ENCODE measurements at regions not wholly inside any gene's neighbourhood (a gene's known extent, or its start where the extent isn't known, plus 50 kb on each side); places are given as distances from the start of the nearest gene placed in this dataset.
A peak's percentile ranks its signal among the peaks of the same experiment; 100 is the strongest.

DNA sequence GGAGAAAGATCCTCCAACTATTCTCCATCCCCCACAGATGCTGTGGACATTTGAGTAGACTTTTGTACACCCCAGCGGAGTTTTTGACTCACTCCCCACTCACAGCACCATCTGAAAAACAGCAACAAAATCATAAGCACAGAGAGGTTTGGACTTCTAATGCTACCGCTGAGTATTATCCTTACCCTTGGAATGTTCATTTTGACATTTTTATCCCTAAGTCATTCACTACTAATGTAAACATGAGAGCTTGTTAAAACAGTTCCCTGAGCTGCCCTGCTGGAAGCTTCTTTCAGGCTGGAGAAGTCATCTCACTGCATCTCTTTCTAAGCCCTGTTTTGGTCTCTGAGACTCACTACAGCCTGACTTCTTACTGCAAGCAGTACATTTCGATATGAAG lies 1045.9 kb downstream of the MCTP2 start:
- no peaks in the 10 kb centered on the region for H3K9me3 ChIP-seq (ENCODE audit: insufficient read depth, low read depth, low read length)
- H3K9ac ChIP-seq (ENCODE audit: low read depth, low read length), result no peak overlapping the region
- no peaks in the 10 kb centered on the region for H3K36me3 ChIP-seq (ENCODE audit: insufficient read depth, low read depth, low read length)
- H3K4me1 ChIP-seq (ENCODE audit: insufficient read depth, low read length), result no peaks in the 10 kb centered on the region
- H3K27ac ChIP-seq (ENCODE audit: low read length), result no peak overlapping the region
- H3K27me3 ChIP-seq (ENCODE audit: insufficient read depth, low read length), result no peaks in the 10 kb centered on the region
- no peak overlapping the region for H3K4me3 ChIP-seq (ENCODE audit: low read length)

DNA sequence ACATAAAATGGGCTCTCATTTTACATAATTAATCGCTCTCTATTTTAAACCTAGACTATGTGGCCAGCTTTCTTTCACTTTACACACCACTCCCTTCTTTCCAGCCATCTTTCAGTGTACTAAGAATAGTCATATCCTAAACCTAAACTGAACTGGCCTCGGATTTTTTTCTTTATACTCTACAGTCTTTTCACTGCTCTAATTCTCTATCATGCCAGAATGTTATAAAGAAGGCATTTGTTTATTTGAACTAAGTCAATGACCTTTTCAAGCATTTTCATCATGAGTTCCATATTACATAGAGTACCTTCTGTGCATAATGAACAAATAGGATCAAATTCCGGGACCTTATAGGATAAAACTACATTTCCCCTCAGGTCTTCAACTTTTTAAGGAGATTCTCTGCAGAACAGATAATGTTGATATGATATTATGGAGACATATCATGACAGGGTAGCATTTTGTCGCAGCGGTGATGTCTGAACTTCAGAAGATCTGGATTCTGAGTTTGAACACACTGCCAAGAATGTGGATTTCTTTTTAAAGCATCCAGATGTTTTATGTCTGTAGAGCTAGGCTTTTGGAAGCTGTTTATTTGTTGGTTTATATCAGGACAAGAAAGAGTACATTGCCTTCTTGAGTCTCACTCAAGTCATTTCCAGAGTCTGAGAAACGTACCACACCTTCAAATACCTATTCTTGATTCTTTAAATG lies 1047.3 kb downstream of the MCTP2 start:
- Histone ChIP-seq H3K27me3 (ENCODE audit: insufficient read depth, low read length) (no peaks in the 10 kb centered on the region), H3K9ac (ENCODE audit: low read depth, low read length) (no peak overlapping the region), H3K36me3 (ENCODE audit: insufficient read depth, low read depth, low read length) (no peaks in the 10 kb centered on the region), H3K9me3 (ENCODE audit: insufficient read depth, low read depth, low read length) (no peaks in the 10 kb centered on the region), H3K4me1 (ENCODE audit: insufficient read depth, low read length) (no peaks in the 10 kb centered on the region), H3K4me3 (ENCODE audit: low read length) (no peak overlapping the region), H3K27ac (ENCODE audit: low read length) (no peak overlapping the region)

DNA sequence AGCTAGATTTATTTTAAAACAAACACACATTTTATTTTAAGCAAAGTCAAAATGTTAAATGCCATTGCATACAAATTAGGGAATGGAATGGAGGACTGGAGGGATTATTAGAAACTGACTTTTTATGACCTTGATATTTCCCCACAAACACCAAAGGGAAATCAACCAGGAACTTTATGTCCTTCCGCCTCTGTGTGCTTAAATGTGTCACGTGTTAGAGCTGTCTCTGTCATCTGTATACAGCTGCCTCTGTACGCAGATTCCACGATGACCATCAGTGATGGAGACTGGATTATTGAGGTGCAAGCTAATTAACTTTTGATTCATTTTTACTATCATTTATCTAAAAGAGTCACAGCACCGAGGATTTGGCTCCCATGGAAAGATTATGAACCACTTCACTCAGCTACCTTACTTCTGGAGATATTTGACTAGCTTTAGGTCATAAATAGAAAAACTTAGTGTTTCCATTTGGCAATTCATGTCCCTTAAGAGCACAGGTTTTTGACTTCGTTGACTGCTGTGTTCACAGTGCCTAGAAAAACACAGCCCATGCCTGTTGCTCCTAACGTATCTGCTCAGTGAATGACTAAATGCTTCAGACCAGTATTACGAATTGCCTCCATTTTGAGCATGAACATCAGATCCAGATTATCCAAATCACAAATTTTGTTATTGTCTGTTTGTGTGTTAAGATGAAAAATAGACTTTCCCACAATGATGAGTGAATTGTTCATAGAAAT lies 1048.1 kb downstream of the MCTP2 start:
- Histone ChIP-seq H3K4me1 (ENCODE audit: insufficient read depth, low read length) (no peaks in the 10 kb centered on the region), H3K27me3 (ENCODE audit: insufficient read depth, low read length) (no peaks in the 10 kb centered on the region), H3K9ac (ENCODE audit: low read depth, low read length) (no peak overlapping the region), H3K27ac (ENCODE audit: low read length) (no peak overlapping the region), H3K9me3 (ENCODE audit: insufficient read depth, low read depth, low read length) (no peaks in the 10 kb centered on the region), H3K36me3 (ENCODE audit: insufficient read depth, low read depth, low read length) (no peaks in the 10 kb centered on the region), H3K4me3 (ENCODE audit: low read length) (no peak overlapping the region)

DNA sequence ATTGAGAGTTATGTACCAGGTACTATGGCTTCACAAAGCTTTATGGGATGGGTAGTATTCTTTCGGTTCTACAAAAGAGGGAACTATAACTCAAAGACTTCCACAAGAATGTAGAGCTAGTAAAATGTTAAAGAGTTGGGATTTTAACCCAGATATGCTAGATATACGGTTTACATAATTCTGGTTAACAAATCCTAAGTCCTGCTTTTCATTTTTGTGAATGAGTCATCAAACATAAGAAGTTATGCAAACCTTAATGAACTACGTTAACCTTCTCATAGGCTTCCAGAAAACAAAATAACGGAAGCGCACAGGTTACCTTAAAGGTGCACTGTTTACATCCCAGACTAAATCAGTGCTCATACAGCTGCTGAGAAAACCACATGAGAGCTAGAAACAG lies 1049.3 kb downstream of the MCTP2 start:
- Histone ChIP-seq H3K9me3 (ENCODE audit: insufficient read depth, low read depth, low read length) (no peaks in the 10 kb centered on the region), H3K4me1 (ENCODE audit: insufficient read depth, low read length) (peaks cover 1% of the 10 kb centered on the region; the same call in 1 of the 2 replicates), H3K27ac (ENCODE audit: low read length) (no peak overlapping the region), H3K9ac (ENCODE audit: low read depth, low read length) (no peak overlapping the region), H3K27me3 (ENCODE audit: insufficient read depth, low read length) (no peaks in the 10 kb centered on the region; the same call in 1 of the 2 replicates), H3K4me3 (ENCODE audit: low read length) (no peak overlapping the region), H3K36me3 (ENCODE audit: insufficient read depth, low read depth, low read length) (no peaks in the 10 kb centered on the region)

DNA sequence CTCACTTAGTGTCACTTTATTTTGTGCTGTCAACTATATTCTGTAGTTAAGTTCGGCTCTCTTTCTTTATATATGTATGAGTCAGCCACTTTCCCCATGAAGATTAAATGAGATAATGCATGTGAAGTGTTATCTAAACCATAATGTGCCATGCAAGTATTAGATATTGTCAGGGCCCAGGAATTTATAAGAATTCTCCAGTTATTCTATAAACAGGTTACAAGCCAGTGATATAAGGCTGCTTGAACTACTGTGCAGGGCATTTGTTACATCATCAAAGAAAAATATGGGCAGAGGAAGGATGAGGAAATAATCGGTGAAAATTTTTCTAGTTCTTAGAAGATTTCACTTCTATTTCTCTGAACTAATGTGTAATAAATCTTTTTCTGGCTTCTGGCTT lies 1049.0 kb upstream of the NR2F2 start:
- Histone ChIP-seq H3K9ac (ENCODE audit: low read depth, low read length) (no peak overlapping the region), H3K4me3 (ENCODE audit: low read length) (no peak overlapping the region), H3K4me1 (ENCODE audit: insufficient read depth, low read length) (peaks cover 9% of the 10 kb centered on the region; the same call in 1 of the 2 replicates), H3K9me3 (ENCODE audit: insufficient read depth, low read depth, low read length) (no peaks in the 10 kb centered on the region), H3K27me3 (ENCODE audit: insufficient read depth, low read length) (no peaks in the 10 kb centered on the region; the same call in 1 of the 2 replicates), H3K36me3 (ENCODE audit: insufficient read depth, low read depth, low read length) (no peaks in the 10 kb centered on the region), H3K27ac (ENCODE audit: low read length) (no peak overlapping the region)

DNA sequence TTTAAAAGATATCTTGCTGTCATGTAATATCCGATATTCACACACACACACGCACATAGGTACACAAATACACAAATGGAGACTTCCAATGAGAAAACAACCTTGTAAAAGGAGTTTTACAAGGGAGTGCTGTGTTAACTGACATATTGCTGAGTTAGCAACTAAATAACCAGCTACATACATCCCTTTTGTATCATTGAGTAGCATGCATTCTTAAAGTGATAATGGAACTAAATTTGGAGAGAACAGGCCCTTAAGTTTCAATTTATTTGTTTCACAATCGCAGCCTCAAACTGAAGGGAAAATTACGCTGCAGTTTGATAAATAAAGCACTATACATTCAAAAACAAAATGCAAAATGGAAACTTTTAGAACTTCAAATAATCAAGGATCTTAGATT lies 1046.0 kb upstream of the NR2F2 start:
- peaks cover 25% of the 10 kb centered on the region; the same call in 1 of the 2 replicates for H3K4me1 ChIP-seq (ENCODE audit: insufficient read depth, low read length)
- H3K4me3 ChIP-seq (ENCODE audit: low read length), result no peak overlapping the region
- no peak overlapping the region for H3K9ac ChIP-seq (ENCODE audit: low read depth, low read length)
- H3K9me3 ChIP-seq (ENCODE audit: insufficient read depth, low read depth, low read length), result no peaks in the 10 kb centered on the region
- H3K27me3 ChIP-seq (ENCODE audit: insufficient read depth, low read length), result no peaks in the 10 kb centered on the region; the same call in 1 of the 2 replicates
- no peak overlapping the region for H3K27ac ChIP-seq (ENCODE audit: low read length)
- H3K36me3 ChIP-seq (ENCODE audit: insufficient read depth, low read depth, low read length), result no peaks in the 10 kb centered on the region

DNA sequence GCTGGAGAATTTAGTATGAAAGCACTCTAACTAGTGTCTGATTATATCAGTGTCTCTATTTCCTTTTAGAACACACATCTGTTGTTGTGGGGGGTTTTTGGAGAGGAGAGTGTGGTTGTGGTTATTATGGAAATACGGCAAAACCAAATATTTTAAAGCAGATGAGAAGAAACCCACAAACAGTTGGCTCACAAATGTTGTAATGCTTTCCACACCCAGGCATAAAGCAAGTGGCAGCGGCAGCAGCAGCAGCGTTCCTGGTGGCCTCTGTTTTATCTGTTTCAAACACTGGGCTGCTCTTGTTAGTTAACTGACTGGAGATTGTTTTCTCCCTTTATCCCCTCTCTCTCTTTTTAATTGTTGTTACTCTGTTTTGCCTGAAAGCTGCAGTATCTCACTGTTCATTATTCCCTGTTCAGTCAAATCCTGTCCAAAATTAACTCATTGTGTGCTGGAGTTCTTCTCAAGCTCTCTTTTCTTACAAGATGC lies 1045.5 kb upstream of the NR2F2 start:
- no peak overlapping the region for H3K9ac ChIP-seq (ENCODE audit: low read depth, low read length)
- H3K4me3 ChIP-seq (ENCODE audit: low read length), result no peak overlapping the region
- no peak overlapping the region for H3K27ac ChIP-seq (ENCODE audit: low read length)

DNA sequence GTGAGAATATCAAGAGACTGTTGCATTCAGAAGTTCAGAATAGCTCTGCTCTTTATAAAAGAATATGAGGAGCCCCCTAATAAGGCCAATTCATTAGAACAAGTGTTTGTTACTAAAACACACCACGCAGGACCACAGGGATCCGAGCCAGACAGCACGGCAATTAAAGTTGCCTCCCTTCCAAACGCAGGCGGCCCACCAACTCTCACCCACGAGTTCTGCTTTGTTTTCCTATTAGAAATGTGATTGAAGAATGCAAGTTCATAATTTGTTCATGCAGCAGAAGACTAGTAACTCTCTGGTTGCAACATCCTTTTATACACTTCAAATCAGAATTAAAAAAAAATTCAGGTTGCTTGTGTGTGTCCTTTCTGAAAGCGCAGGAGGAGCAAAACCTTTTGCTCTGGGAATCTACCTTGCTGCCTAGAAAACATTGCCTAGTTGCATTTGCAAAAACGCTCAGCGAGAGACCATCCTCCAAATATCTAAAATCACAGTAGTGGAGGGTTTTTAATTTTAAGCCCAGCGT lies 1044.1 kb upstream of the NR2F2 start:
- H3K9me3 ChIP-seq (ENCODE audit: insufficient read depth, low read depth, low read length), result no peaks in the 10 kb centered on the region
- no peaks in the 10 kb centered on the region; the same call in 1 of the 2 replicates for H3K27me3 ChIP-seq (ENCODE audit: insufficient read depth, low read length)
- H3K9ac ChIP-seq (ENCODE audit: low read depth, low read length), result peak overlapping the region; percentile 37; the same call in 1 of the 2 replicates
- H3K4me3 ChIP-seq (ENCODE audit: low read length), result peak overlapping the region; percentile 41; the same call in 1 of the 2 replicates
- no peaks in the 10 kb centered on the region for H3K36me3 ChIP-seq (ENCODE audit: insufficient read depth, low read depth, low read length)
- H3K27ac ChIP-seq (ENCODE audit: low read length), result no peak overlapping the region
- H3K4me1 ChIP-seq (ENCODE audit: insufficient read depth, low read length), result peaks cover 25% of the 10 kb centered on the region; the same call in 1 of the 2 replicates

More for the DNA sequence above, 1045.5 kb upstream of the NR2F2 start:
- peaks cover 25% of the 10 kb centered on the region; the same call in 1 of the 2 replicates for H3K4me1 ChIP-seq (ENCODE audit: insufficient read depth, low read length)
- no peaks in the 10 kb centered on the region for H3K36me3 ChIP-seq (ENCODE audit: insufficient read depth, low read depth, low read length)
- H3K27me3 ChIP-seq (ENCODE audit: insufficient read depth, low read length), result no peaks in the 10 kb centered on the region; the same call in 1 of the 2 replicates
- H3K9me3 ChIP-seq (ENCODE audit: insufficient read depth, low read depth, low read length), result no peaks in the 10 kb centered on the region

DNA sequence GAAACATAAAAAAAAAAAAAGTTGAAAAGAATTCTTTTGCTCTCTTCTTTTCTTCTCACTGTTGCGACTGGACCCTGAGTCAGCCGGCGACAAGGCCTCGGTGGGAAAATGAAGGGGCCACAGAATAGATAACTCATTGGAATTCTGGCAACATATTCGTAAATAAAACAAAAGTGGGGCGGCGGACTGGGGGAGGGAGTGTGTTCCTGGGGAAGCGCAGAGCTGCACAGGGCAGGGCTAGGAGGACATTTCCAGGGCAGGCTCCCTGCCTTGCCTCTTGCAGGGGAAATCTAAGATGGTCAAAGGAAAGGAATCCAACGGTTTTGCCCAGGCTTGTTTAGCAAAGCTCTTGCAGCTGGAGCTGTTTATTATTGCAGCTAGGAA lies 1042.8 kb upstream of the NR2F2 start:
- no peaks in the 10 kb centered on the region for H3K9me3 ChIP-seq (ENCODE audit: insufficient read depth, low read depth, low read length)
- H3K4me1 ChIP-seq (ENCODE audit: insufficient read depth, low read length), result peaks cover 25% of the 10 kb centered on the region; the same call in 1 of the 2 replicates
- peak overlapping the region; percentile 41; the same call in 1 of the 2 replicates for H3K4me3 ChIP-seq (ENCODE audit: low read length)
- H3K36me3 ChIP-seq (ENCODE audit: insufficient read depth, low read depth, low read length), result no peaks in the 10 kb centered on the region
- H3K27me3 ChIP-seq (ENCODE audit: insufficient read depth, low read length), result no peaks in the 10 kb centered on the region; the same call in 1 of the 2 replicates
- peak overlapping the region; percentile 37; the same call in 1 of the 2 replicates for H3K9ac ChIP-seq (ENCODE audit: low read depth, low read length)
- no peak overlapping the region for H3K27ac ChIP-seq (ENCODE audit: low read length)

DNA sequence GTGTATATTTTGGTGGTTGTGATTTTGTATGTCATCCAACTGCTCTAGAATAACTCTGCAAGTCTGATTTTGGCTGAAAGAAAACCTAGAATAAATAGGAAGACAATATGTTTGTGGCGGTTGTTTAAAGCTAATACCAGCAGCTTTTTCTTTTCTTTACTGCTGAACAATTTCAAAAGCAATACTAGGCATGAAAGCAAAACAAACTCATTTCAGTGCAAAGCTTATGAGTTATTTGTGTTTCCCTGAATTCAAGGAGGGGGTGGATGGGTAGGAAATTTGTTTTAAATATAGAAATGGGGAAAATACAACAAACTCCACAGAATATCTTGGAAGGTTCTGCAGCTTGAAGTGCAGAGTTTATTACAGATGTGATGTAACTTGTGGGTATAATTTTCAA lies 1041.9 kb upstream of the NR2F2 start:
- H3K27me3 ChIP-seq (ENCODE audit: insufficient read depth, low read length), result no peaks in the 10 kb centered on the region; the same call in 1 of the 2 replicates
- H3K27ac ChIP-seq (ENCODE audit: low read length), result no peak overlapping the region
- H3K9ac ChIP-seq (ENCODE audit: low read depth, low read length), result no peak overlapping the region
- H3K4me3 ChIP-seq (ENCODE audit: low read length), result no peak overlapping the region
- H3K36me3 ChIP-seq (ENCODE audit: insufficient read depth, low read depth, low read length), result no peaks in the 10 kb centered on the region
- no peaks in the 10 kb centered on the region for H3K9me3 ChIP-seq (ENCODE audit: insufficient read depth, low read depth, low read length)
- peaks cover 25% of the 10 kb centered on the region; the same call in 1 of the 2 replicates for H3K4me1 ChIP-seq (ENCODE audit: insufficient read depth, low read length)

DNA sequence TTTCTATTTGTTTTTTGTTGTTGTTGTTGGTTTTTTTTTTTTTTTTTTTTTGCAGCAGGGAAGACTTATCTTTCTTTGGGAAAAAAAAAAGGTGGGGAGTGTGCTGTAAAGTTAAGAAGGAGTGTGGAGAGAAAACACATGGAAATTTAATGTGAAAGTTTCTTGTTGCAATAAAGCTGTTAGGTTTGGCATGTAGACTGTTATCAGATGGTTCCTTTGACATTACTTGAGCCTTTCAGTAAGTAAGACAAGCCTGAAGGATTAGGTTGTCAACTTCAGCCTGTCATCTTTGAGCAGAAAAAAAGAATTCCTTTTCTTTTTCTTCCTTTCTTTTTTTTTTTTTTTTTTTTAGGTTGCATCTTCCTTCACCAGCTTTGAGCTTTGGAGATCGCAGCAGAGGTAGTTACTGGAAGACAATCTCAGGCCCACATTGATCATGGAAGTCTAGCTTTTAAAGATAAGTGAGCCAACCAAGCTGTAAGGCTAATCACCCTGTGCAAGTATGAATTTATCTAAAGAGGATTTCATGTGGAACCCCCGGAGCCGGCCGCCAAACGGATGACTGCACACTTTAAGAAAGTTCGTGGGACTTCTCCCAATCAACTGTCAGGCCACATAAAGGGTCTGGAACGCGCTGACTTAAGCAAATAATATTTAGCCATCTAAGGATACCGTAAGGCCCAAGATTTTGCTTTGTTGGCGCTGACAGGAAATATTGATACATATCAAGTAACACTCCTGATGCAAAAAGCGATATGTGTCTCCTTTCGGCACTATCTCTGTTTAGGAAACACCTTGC lies 1040.1 kb upstream of the NR2F2 start:
- H3K27me3 ChIP-seq (ENCODE audit: insufficient read depth, low read length), result no peaks in the 10 kb centered on the region; the same call in 1 of the 2 replicates
- no peak overlapping the region for H3K4me3 ChIP-seq (ENCODE audit: low read length)
- no peak overlapping the region for H3K9ac ChIP-seq (ENCODE audit: low read depth, low read length)
- H3K36me3 ChIP-seq (ENCODE audit: insufficient read depth, low read depth, low read length), result no peaks in the 10 kb centered on the region
- H3K4me1 ChIP-seq (ENCODE audit: insufficient read depth, low read length), result peaks cover 25% of the 10 kb centered on the region; the same call in 1 of the 2 replicates
- no peaks in the 10 kb centered on the region for H3K9me3 ChIP-seq (ENCODE audit: insufficient read depth, low read depth, low read length)
- no peak overlapping the region for H3K27ac ChIP-seq (ENCODE audit: low read length)

Measured in iPS-20b (cell line).